Erythroblast (primary cell): ENCODE measurements at regions not wholly inside any gene's neighbourhood (a gene's known extent, or its start where the extent isn't known, plus 50 kb on each side); places are given as distances from the start of the nearest gene placed in this dataset.

Experiments used
- GATA1 ChIP-seq: IDR thresholded peaks from 2 replicates; pipeline ENCODE4 v1.6.1; 2011; ENCODE audit warnings: low read depth, mild to moderate bottlenecking, control low read depth, low read length, moderate library complexity
- POLR2A ChIP-seq: IDR thresholded peaks from 2 replicates; pipeline ENCODE4 v1.6.1; 2011; ENCODE audit warnings: mild to moderate bottlenecking, low read length

DNA sequence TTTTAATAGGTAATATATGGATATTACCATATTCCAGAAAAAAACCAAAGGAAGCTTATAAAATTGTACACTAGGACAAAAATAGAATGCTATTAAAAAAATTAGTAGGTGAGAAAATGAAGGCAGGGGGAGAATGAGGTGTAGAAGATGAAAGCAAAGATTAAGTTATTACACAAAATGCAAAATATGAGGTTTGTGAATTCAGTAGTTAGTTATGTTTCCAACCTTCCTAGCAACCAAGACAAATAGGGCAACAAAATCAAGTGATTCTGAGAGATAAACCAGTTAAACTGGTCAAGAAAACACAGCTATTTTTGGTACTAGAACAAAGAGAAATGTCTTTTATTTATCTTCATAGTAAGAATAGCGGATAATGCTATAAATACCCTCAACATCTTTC lies 300.0 kb upstream of the RASGEF1B start:
- TF ChIP-seq POLR2A (no peak), GATA1 (no peak)
